ENCODE measurements at regions not wholly inside any gene's neighbourhood (a gene's known extent, or its start where the extent isn't known, plus 50 kb on each side); places are given as distances from the start of the nearest gene placed in this dataset.

- Mint-ChIP-seq H3K4me3 (no peak overlapping the region), H3K36me3 (no peaks in the 10 kb centered on the region), H3K9me3 (no peaks in the 10 kb centered on the region), H3K4me1 (peaks cover 15% of the 10 kb centered on the region), H3K27me3 (no peaks in the 10 kb centered on the region), H3K27ac (no peak overlapping the region)
Observed at GRCh38 chr2:109070290-109070689, 58.7 kb upstream of the SH3RF3 start.

- H3K36me3 Mint-ChIP-seq, result no peaks in the 10 kb centered on the region
- no peak overlapping the region for H3K27ac Mint-ChIP-seq
- H3K9me3 Mint-ChIP-seq, result no peaks in the 10 kb centered on the region
- H3K27me3 Mint-ChIP-seq, result no peaks in the 10 kb centered on the region
- H3K4me1 Mint-ChIP-seq, result peaks cover 15% of the 10 kb centered on the region
- H3K4me3 Mint-ChIP-seq, result no peak overlapping the region
Observed at GRCh38 chr2:109069331-109070194, 59.4 kb upstream of the SH3RF3 start.

- no peaks in the 10 kb centered on the region for H3K27me3 Mint-ChIP-seq
- H3K36me3 Mint-ChIP-seq, result no peaks in the 10 kb centered on the region
- H3K4me1 Mint-ChIP-seq, result peaks cover 17% of the 10 kb centered on the region
- H3K4me3 Mint-ChIP-seq, result no peak overlapping the region
- no peak overlapping the region for H3K27ac Mint-ChIP-seq
- H3K9me3 Mint-ChIP-seq, result no peaks in the 10 kb centered on the region
Observed at GRCh38 chr2:109068811-109069210, 60.2 kb upstream of the SH3RF3 start.

- Mint-ChIP-seq H3K27ac (no peak overlapping the region), H3K4me1 (peaks cover 27% of the 10 kb centered on the region), H3K36me3 (no peaks in the 10 kb centered on the region), H3K4me3 (no peak overlapping the region), H3K27me3 (no peaks in the 10 kb centered on the region), H3K9me3 (no peaks in the 10 kb centered on the region)
Observed at GRCh38 chr2:109067631-109068125, 61.3 kb upstream of the SH3RF3 start.

- H3K27me3 Mint-ChIP-seq, result no peaks in the 10 kb centered on the region
- no peak overlapping the region for H3K4me3 Mint-ChIP-seq
- peaks cover 27% of the 10 kb centered on the region for H3K4me1 Mint-ChIP-seq
- H3K36me3 Mint-ChIP-seq, result no peaks in the 10 kb centered on the region
- H3K9me3 Mint-ChIP-seq, result no peaks in the 10 kb centered on the region
- H3K27ac Mint-ChIP-seq, result peak overlapping the region; percentile 51
Observed at GRCh38 chr2:109066917-109067597, 61.9 kb upstream of the SH3RF3 start.

- H3K4me3 Mint-ChIP-seq, result no peak overlapping the region
- no peaks in the 10 kb centered on the region for H3K27me3 Mint-ChIP-seq
- H3K27ac Mint-ChIP-seq, result peak overlapping the region; percentile 51
- no peaks in the 10 kb centered on the region for H3K9me3 Mint-ChIP-seq
- no peaks in the 10 kb centered on the region for H3K36me3 Mint-ChIP-seq
- peaks cover 28% of the 10 kb centered on the region for H3K4me1 Mint-ChIP-seq
Observed at GRCh38 chr2:109066501-109066900, 62.5 kb upstream of the SH3RF3 start.

- Mint-ChIP-seq H3K9me3 (no peaks in the 10 kb centered on the region), H3K4me1 (peaks cover 33% of the 10 kb centered on the region), H3K27ac (no peak overlapping the region), H3K27me3 (no peaks in the 10 kb centered on the region), H3K4me3 (no peak overlapping the region), H3K36me3 (no peaks in the 10 kb centered on the region)
Observed at GRCh38 chr2:109065391-109065734, 63.6 kb upstream of the SH3RF3 start.

GRCh38 chr2:109064660-109065390 is 64.2 kb upstream of the SH3RF3 start:
- no peak overlapping the region for H3K27ac Mint-ChIP-seq
- no peaks in the 10 kb centered on the region for H3K9me3 Mint-ChIP-seq
- no peaks in the 10 kb centered on the region for H3K36me3 Mint-ChIP-seq
- peaks cover 37% of the 10 kb centered on the region for H3K4me1 Mint-ChIP-seq
- no peak overlapping the region for H3K4me3 Mint-ChIP-seq
- H3K27me3 Mint-ChIP-seq, result no peaks in the 10 kb centered on the region

GRCh38 chr2:109062859-109063700 is 65.9 kb upstream of the SH3RF3 start:
- no peak overlapping the region for H3K4me3 Mint-ChIP-seq
- H3K27ac Mint-ChIP-seq, result peak overlapping the region; percentile 41
- no peaks in the 10 kb centered on the region for H3K9me3 Mint-ChIP-seq
- no peaks in the 10 kb centered on the region for H3K27me3 Mint-ChIP-seq
- H3K36me3 Mint-ChIP-seq, result no peaks in the 10 kb centered on the region
- H3K4me1 Mint-ChIP-seq, result peaks cover 42% of the 10 kb centered on the region

GRCh38 chr2:109062145-109062858 is 66.7 kb upstream of the SH3RF3 start:
- no peak overlapping the region for H3K4me3 Mint-ChIP-seq
- no peaks in the 10 kb centered on the region for H3K9me3 Mint-ChIP-seq
- peaks cover 44% of the 10 kb centered on the region for H3K4me1 Mint-ChIP-seq
- no peaks in the 10 kb centered on the region for H3K27me3 Mint-ChIP-seq
- H3K36me3 Mint-ChIP-seq, result no peaks in the 10 kb centered on the region
- H3K27ac Mint-ChIP-seq, result no peak overlapping the region

GRCh38 chr2:109061736-109062135 is 67.3 kb upstream of the SH3RF3 start:
- no peaks in the 10 kb centered on the region for H3K27me3 Mint-ChIP-seq
- H3K9me3 Mint-ChIP-seq, result no peaks in the 10 kb centered on the region
- no peaks in the 10 kb centered on the region for H3K36me3 Mint-ChIP-seq
- H3K4me3 Mint-ChIP-seq, result no peak overlapping the region
- H3K27ac Mint-ChIP-seq, result no peak overlapping the region
- H3K4me1 Mint-ChIP-seq, result peaks cover 49% of the 10 kb centered on the region

- Mint-ChIP-seq H3K27me3 (no peaks in the 10 kb centered on the region), H3K4me3 (no peak overlapping the region), H3K9me3 (no peaks in the 10 kb centered on the region), H3K4me1 (peaks cover 50% of the 10 kb centered on the region), H3K36me3 (no peaks in the 10 kb centered on the region), H3K27ac (no peak overlapping the region)
Observed at GRCh38 chr2:109060496-109060895, 68.5 kb upstream of the SH3RF3 start.

- Mint-ChIP-seq H3K36me3 (no peaks in the 10 kb centered on the region), H3K4me1 (peaks cover 50% of the 10 kb centered on the region), H3K27ac (no peak overlapping the region), H3K27me3 (no peaks in the 10 kb centered on the region), H3K9me3 (no peaks in the 10 kb centered on the region), H3K4me3 (no peak overlapping the region)
Observed at GRCh38 chr2:109059474-109060165, 69.4 kb upstream of the SH3RF3 start.

- H3K27ac Mint-ChIP-seq, result no peak overlapping the region
- H3K36me3 Mint-ChIP-seq, result no peaks in the 10 kb centered on the region
- no peaks in the 10 kb centered on the region for H3K9me3 Mint-ChIP-seq
- H3K27me3 Mint-ChIP-seq, result no peaks in the 10 kb centered on the region
- no peak overlapping the region for H3K4me3 Mint-ChIP-seq
- peaks cover 48% of the 10 kb centered on the region for H3K4me1 Mint-ChIP-seq
Observed at GRCh38 chr2:109058802-109059201, 69.8 kb upstream of the EDAR start.
